Activated T-helper 9 cell treated with anti-CD3 and anti-CD28 coated beads, Interleukin-2, amount 50 U/mL, for 16 hours (primary cell): ENCODE measurements at regions not wholly inside any gene's neighbourhood (a gene's known extent, or its start where the extent isn't known, plus 50 kb on each side); places are given as distances from the start of the nearest gene placed in this dataset.
"Not testable (repeated sequence)": the region's sequence is repeated elsewhere in the genome, so short reads cannot be mapped to it uniquely, and the experiment has no call there.

Source experiments
- DNase-seq: peaks from one replicate; pipeline ENCODE4 v3.0.0-alpha.2; 2020; ENCODE audit warnings: low read depth

DNA sequence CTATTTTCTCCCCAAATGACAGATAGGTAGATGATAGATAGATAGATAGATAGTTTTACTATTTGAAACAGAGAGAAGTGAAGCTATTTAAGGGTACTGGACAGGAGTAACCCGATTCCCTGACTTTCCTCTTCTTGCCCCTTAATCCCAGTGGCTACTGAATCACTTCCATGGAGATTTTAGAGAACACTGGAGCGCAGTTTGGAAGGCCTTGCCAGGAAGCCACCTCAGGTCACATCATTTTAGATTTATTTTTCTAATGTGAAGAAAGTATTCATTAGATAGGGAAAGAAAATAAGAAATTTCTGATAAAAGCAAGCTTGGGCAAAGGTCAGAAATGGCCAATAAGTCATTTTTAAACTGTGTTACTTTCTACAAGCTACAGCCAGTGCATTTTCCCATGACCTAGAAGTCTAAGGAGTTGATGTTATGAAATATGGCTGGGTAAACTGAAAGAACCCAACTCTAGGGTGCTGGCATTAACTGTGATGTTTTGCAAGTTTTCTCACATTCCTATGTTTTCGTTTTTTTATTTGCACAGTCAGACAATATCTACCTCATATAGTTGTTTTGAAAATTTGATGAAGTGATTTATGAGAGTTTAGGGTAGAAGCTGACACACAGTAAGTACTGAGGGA is 544.7 kb upstream of the PTGER4 start:
- no peak for DNase-seq

- no peak for DNase-seq
Observed at GRCh38 chr5:40124367-40124766, 555.3 kb upstream of the PTGER4 start.

DNA sequence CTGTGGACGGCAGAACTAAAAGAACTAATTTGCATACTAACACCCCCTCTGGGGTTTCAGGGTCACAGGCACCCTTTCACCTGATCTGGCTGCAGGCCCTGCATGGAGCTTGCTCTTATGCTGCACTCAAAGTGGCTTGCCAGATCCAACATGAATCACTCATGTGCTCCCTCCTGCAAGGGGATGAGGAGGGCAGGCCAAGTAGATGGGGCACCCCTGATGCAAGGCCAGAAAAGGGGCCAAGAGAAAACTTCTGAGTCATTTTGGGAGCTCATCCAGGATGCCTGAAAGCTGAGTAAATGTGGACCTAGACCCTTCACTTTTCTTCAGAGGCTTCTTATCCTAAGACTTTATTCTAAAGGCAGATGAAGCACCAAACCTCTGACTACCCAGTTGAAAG is 558.5 kb upstream of the PTGER4 start:
- no peak for DNase-seq

- DNase-seq = no peak
Observed at GRCh38 chr5:40112875-40113274, 566.8 kb upstream of the PTGER4 start.

DNA sequence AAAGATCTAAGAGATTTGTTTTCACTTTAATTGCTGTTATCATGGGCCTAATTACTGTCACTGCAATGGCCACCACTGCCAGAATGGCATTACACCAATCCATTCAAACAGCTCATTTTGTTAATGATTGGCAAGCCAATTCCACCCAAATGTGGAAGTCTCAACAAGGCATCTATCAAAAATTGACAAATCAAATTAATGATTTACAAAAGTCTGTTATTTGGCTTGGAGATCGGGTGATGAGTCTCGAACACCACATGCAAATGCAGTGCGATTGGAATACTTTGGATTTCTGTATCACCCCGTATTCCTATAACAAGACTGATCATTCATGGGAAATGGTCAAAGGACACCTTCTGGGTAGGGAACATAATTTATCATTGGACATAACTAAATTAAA is 568.7 kb upstream of the PTGER4 start:
- DNase-seq = not testable (repeated sequence)

DNA sequence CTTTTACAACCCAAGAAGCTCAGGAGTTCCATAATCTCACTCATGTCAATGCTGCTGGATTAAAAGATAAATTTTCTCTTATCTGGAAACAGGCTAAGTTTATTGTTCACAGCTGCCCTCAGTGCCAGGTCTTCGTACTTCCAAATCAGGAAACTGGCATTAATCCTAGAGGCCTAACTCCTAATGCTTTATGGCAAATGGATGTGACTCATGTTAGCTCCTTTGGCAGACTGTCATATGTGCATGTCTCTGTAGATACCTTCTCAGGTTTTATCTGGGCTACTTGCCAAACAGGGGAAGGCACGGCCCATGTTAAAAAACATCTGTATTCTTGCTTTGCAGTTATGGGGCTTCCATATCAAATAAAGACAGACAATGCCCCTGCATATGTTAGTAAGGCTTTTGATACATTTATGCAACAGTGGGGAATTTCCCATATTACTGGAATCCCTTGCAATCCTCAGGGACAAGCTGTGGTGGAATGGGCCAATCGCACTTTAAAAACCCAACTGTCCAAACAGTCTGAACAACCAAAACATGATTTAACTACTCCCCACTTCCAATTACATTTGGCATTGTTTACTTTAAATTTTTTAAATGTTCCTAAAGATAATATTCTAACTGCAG is 570.8 kb upstream of the PTGER4 start:
- not testable (repeated sequence) for DNase-seq

DNA sequence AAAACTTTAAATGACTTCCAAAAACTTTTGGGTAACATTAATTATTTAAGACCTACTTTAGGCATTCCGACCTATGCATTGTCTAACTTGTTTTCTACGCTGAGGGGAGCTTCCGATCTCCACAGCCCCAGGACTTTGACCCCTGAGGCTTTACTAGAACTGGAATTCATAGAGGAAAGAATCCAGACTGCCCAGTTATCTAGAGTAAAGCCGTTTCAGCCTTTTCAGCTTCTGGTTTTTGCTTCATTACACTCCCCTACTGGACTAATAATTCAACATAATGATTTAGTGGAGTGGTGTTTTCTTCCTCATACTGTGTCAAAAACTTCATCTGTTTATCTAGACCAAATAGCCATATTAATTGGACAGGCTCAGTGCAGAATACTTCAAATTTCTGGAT is 571.9 kb upstream of the PTGER4 start:
- not testable (repeated sequence) for DNase-seq

GRCh38 chr5:40106847-40107246 is 572.9 kb upstream of the PTGER4 start:
- DNase-seq = no peak

- DNase-seq = no peak
Observed at GRCh38 chr5:40098313-40098712, 581.4 kb upstream of the PTGER4 start.

- no peak for DNase-seq
Observed at GRCh38 chr5:40093550-40093949, 586.2 kb upstream of the PTGER4 start.

DNA sequence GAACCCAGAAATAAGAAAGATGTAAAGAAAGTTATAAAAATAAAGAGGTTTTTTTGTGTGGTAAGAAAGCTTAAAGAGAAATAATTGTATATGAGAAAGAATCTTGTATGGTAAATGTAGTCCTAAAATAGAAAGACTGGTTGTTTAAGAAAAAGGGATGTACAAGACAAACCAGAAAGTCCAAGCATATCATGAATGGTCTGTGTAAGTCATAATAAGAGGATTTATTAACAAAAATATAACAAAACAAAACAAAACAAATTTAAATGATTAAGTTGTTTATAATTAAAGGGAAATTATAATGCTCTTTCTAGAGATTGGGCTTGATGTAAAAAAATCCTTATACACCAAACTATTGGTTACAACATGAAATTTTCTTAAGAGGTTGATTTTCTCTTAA is 590.4 kb upstream of the PTGER4 start:
- no peak for DNase-seq

DNA sequence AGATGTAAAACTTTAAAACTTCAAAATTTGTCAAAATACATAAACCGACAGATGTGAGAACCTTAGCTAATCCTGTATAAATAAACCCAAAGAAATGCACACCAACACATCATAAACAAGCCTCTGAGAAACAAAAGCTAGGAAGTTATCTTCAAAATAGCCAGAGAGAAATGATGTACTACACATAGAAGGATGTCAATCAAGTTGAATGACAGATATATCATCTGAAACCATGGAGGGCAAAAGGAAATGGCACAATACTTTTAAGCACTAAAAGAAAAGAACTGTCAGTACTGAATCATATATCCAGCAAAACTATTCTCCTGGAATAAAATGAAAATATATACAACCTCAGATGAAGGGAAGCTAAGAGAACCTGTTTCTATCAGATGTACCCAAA is 595.1 kb upstream of the PTGER4 start:
- DNase-seq = no peak

DNA sequence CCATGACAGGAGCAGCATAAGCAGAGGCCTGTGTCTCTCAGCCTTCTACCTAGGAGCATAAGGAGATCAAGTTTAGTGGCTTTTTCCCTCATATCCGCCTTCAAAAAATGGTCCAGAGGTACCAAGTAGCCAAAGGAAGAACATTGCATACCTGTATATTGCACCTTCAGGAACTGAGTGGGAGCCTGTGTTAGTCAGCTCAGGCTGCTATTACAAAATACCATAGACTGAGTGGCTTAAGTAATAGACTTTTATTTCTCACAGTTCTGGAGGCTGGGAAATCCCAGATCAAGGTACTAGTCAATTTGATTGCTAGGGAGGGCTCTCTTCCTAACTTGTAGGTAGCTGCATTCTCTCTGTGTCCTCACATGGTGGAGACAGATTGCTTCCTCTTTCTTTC is 597.4 kb upstream of the PTGER4 start:
- no peak for DNase-seq

GRCh38 chr5:40080191-40080590 is 599.5 kb upstream of the PTGER4 start:
- DNase-seq = no peak

DNA sequence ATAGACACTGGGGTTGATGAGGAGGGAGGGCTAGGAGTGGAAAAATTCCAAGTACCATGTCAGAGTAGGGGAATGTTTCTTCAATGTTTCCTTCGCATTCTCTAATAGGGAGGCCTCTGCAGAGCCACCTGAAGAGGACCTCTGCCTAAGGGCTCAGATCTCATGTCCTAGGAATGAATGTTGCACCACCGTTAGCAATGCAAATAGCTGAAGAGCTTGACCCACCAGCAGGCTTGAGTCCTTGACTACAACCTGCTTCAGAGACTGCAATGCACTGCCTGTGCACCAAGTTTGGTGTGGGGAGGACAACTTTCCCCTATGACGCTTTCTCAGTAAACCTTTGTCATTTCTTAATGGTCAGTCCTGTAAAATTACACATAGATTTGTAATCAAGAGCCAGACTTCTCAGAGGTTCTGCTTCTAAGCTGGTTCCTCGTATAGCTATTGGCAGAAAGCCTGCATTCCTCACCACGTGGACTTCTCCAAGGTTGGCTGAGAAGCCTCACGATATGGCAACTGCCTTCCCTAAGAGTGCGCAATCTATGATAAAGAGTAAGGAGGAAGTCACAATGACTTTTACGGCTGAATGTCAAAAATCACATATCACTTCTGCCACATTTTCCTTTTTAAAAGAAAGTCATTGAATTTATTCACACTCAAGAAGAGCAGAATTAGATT is 600.7 kb upstream of the PTGER4 start:
- DNase-seq = no peak

GRCh38 chr5:40074826-40075225 is 604.9 kb upstream of the PTGER4 start:
- DNase-seq = no peak

DNA sequence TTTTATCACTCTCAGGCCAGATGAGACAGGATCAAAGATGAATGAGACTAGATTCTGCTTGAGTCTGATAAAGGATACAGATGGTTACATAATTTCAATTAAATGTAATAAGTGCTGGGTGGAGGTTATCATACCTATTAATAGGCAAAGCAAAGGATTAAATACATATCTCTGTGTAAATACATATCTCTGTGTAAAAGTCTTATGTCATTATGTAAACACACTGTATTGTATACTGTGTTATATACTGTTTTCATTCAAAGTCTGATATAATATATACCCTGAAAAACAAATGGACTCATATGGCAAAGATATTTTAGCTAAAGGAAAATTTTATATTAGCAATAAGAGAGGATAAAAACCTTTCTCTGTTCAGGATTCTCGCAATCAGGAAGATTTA is 605.8 kb upstream of the PTGER4 start:
- no peak for DNase-seq

DNA sequence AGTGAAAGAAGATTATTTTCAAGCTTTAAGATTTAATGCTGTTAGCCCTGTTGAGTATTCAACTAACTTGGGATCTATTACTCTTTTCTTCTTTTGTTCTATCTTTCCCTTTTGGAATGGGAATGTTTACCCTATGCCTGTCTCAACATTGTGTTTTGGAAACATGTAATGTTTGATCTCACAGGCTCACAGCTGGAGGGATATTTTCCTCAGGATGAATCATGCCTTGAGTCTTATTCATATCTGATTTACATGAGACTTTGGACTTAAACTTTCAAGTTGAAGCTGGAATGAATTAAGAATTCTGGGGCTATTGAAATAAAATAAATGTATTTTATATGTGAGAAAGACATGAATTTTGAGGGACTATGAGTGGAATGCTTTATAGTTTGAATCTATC is 607.8 kb upstream of the PTGER4 start:
- DNase-seq = no peak

DNA sequence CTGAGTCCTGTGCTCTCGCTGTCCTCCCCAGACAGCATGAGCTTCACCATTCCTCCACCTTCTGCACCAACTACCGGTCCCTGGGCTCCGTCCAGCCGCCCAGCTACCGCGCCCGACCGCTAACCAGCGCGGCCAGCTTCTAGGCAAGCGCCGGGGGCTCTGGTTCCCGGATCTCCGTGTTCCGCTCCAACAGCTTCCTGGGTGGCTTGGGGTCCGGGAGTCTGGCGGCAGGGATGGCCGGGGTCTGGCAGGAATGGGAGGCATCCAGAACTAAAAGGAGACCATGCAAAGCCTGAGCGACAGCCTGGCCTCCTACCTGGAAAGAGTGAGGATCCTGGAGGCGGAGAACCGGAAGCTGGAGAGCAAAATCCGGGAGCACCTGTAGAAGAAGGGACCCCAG is 613.1 kb upstream of the PTGER4 start:
- no peak for DNase-seq

DNA sequence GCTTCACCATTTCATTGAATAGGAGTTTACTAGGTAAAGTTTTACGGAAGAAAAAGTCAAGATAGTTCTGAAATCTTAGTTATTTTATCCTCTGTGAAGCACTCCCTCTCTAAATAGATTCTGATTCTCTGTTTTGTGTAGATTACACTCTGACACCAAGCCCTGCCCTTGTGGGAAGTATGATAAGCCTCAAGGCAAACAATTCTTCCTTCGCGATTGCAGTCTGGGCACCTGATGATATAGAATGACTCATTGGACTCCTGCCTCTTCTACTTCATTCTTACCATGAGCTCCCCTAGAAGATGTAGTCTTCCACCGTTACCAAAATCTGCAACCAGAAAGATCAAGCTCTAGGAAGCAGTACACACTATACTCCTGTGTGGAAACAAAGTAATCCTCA is 626.9 kb upstream of the PTGER4 start:
- DNase-seq = no peak

- DNase-seq = no peak
Observed at GRCh38 chr5:40046792-40047191, 622.0 kb upstream of the DAB2 start.

DNA sequence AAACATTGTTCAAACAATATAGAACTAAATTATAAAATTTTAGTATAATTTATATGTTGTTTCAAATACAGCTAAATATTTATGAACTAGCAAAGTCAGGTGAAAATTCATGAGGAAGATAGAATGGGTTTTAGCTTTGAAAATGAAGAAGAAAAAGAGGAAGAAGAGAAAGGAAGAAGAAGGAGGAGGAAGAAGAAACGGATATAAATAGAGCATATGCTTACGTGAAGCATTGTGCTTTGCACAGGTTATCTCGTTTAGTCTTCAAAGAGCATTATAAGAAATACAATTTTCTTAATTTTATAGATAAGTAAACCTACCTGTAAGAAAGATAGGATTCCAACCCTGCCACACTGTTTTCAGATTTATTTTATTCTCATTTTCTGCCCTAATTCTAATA is 620.6 kb upstream of the DAB2 start:
- DNase-seq = no peak

GRCh38 chr5:40043916-40044315 is 619.1 kb upstream of the DAB2 start:
- no peak for DNase-seq

GRCh38 chr5:40041452-40041851 is 616.7 kb upstream of the DAB2 start:
- no peak for DNase-seq
